ENCODE measurements at regions not wholly inside any gene's neighbourhood (a gene's known extent, or its start where the extent isn't known, plus 50 kb on each side); places are given as distances from the start of the nearest gene placed in this dataset.

GRCh38 chr4:71141125-71141524 lies 147.7 kb downstream of the DCK start:
- TF ChIP-seq, protein P1, sequence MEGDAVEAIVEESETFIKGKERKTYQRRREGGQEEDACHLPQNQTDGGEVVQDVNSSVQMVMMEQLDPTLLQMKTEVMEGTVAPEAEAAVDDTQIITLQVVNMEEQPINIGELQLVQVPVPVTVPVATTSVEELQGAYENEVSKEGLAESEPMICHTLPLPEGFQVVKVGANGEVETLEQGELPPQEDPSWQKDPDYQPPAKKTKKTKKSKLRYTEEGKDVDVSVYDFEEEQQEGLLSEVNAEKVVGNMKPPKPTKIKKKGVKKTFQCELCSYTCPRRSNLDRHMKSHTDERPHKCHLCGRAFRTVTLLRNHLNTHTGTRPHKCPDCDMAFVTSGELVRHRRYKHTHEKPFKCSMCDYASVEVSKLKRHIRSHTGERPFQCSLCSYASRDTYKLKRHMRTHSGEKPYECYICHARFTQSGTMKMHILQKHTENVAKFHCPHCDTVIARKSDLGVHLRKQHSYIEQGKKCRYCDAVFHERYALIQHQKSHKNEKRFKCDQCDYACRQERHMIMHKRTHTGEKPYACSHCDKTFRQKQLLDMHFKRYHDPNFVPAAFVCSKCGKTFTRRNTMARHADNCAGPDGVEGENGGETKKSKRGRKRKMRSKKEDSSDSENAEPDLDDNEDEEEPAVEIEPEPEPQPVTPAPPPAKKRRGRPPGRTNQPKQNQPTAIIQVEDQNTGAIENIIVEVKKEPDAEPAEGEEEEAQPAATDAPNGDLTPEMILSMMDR (IDR thresholded peaks at IDR 0.05; ENCODE audit: low read length): no peak
- no peak for TF ChIP-seq EZH2 (IDR thresholded peaks at IDR 0.05; ENCODE audit: borderline replicate concordance, low read length)

All from OCI-LY1 (cell line).